ENCODE measurements at regions not wholly inside any gene's neighbourhood (a gene's known extent, or its start where the extent isn't known, plus 50 kb on each side); places are given as distances from the start of the nearest gene placed in this dataset.

GRCh38 chr3:30290479-30290878 is 315.9 kb upstream of the TGFBR2 start:
- no peak for TF ChIP-seq CTCF (IDR thresholded peaks at IDR 0.05; ENCODE audit: control extremely low read depth, extremely low read depth, low read depth, missing control alignments)
- POLR2A ChIA-PET = no interaction called here

GRCh38 chr3:30292192-30292893 is 314.1 kb upstream of the TGFBR2 start:
- TF ChIP-seq CTCF (IDR thresholded peaks at IDR 0.05; ENCODE audit: control extremely low read depth, extremely low read depth, low read depth, missing control alignments) = no peak
- ChIA-PET POLR2A (no interaction called here), CTCF (no interaction called here)
- no peak for DNase-seq (ENCODE audit: extremely low spot score)

More at GRCh38 chr3:30290479-30290878, 315.9 kb upstream of the TGFBR2 start:
- CTCF ChIA-PET = no interaction called here
- no peak for DNase-seq (ENCODE audit: extremely low spot score)

- CTCF ChIA-PET = no interaction called here
- POLR2A ChIA-PET = no interaction called here
- TF ChIP-seq CTCF (IDR thresholded peaks at IDR 0.05; ENCODE audit: control extremely low read depth, extremely low read depth, low read depth, missing control alignments) = no peak
- DNase-seq (ENCODE audit: extremely low spot score) = no peak
These were observed 312.7 kb upstream of the TGFBR2 start for GRCh38 chr3:30293621-30294240.

GRCh38 chr3:30294241-30294667 is 312.1 kb upstream of the TGFBR2 start:
- ChIA-PET POLR2A (no interaction called here), CTCF (no interaction called here)
- no peak for DNase-seq (ENCODE audit: extremely low spot score)
- TF ChIP-seq CTCF (IDR thresholded peaks at IDR 0.05; ENCODE audit: control extremely low read depth, extremely low read depth, low read depth, missing control alignments) = no peak

GRCh38 chr3:30297112-30297511 is 309.3 kb upstream of the TGFBR2 start:
- ChIA-PET CTCF (no interaction called here), POLR2A (no interaction called here)
- TF ChIP-seq CTCF (IDR thresholded peaks at IDR 0.05; ENCODE audit: control extremely low read depth, extremely low read depth, low read depth, missing control alignments) = no peak
- no peak for DNase-seq (ENCODE audit: extremely low spot score)

- TF ChIP-seq CTCF (IDR thresholded peaks at IDR 0.05; ENCODE audit: control extremely low read depth, extremely low read depth, low read depth, missing control alignments) = no peak
- CTCF ChIA-PET = no interaction called here
These were observed 306.6 kb upstream of the TGFBR2 start for GRCh38 chr3:30299674-30300385.

More at GRCh38 chr3:30299674-30300385, 306.6 kb upstream of the TGFBR2 start:
- DNase-seq (ENCODE audit: extremely low spot score) = no peak
- POLR2A ChIA-PET = no interaction called here

Data from GM10248 (cell line).